Endodermal cell (in vitro differentiated cells): ENCODE measurements at regions not wholly inside any gene's neighbourhood (a gene's known extent, or its start where the extent isn't known, plus 50 kb on each side); places are given as distances from the start of the nearest gene placed in this dataset.
A peak's percentile ranks its signal among the peaks of the same experiment; 100 is the strongest.

Experiments
- DNase-seq: peaks from one replicate; pipeline ENCODE4 v3.0.0-alpha.2; 2017
- H3K27ac ChIP-seq: 2 replicates; pipeline ENCODE4 v1.5.1; 2013; ENCODE audit warnings: mild to moderate bottlenecking, low read depth, low read length, moderate library complexity
- H3K27me3 ChIP-seq: 2 replicates; pipeline ENCODE4 v1.6.1; 2013; ENCODE audit warnings: mild to moderate bottlenecking, low read length, moderate library complexity; ENCODE audit not compliant: insufficient read depth, control insufficient read depth, poor library complexity, severe bottlenecking
- H3K36me3 ChIP-seq: 2 replicates; pipeline ENCODE4 v1.7.0; 2013; ENCODE audit warnings: mild to moderate bottlenecking, low read length, moderate library complexity; ENCODE audit not compliant: control insufficient read depth, insufficient read depth
- H3K4me1 ChIP-seq: one replicate; pipeline ENCODE4 v1.7.0; 2013; ENCODE audit warnings: low read length; ENCODE audit not compliant: control insufficient read depth, insufficient read depth
- H3K4me3 ChIP-seq: 2 replicates; pipeline ENCODE4 v1.5.1; 2013; ENCODE audit warnings: mild to moderate bottlenecking, low read length, moderate library complexity
- H3K9ac ChIP-seq: 2 replicates; pipeline ENCODE4 v1.6.1; 2013; ENCODE audit warnings: mild to moderate bottlenecking, low read length, moderate library complexity; ENCODE audit not compliant: poor library complexity, severe bottlenecking; ENCODE audit errors: extremely low read depth
- H3K9me3 ChIP-seq: 2 replicates; pipeline ENCODE4 v1.6.1; 2013; ENCODE audit warnings: mild to moderate bottlenecking, low read length, moderate library complexity; ENCODE audit not compliant: control insufficient read depth
- H3K27ac Mint-ChIP-seq: 2 replicates; pipeline ENCODE4 v1.8.0; 2020; ENCODE audit warnings: mixed read lengths
- H3K27me3 Mint-ChIP-seq: 2 replicates; pipeline ENCODE4 v1.8.0; 2021; ENCODE audit warnings: mild to moderate bottlenecking, mixed read lengths; ENCODE audit not compliant: insufficient read depth
- H3K36me3 Mint-ChIP-seq: 2 replicates; pipeline ENCODE4 v1.8.0; 2020; ENCODE audit warnings: low read depth, mixed read lengths
- H3K4me1 Mint-ChIP-seq: 2 replicates; pipeline ENCODE4 v1.8.0; 2020; ENCODE audit warnings: mixed read lengths
- H3K4me3 Mint-ChIP-seq: 2 replicates; pipeline ENCODE4 v1.8.0; 2020; ENCODE audit warnings: mild to moderate bottlenecking, moderate library complexity, mixed read lengths
- H3K9me3 Mint-ChIP-seq: 2 replicates; pipeline ENCODE4 v1.8.0; 2020; ENCODE audit warnings: mild to moderate bottlenecking, mixed read lengths
- WGBS, 2 experiments: methylation state at CpG; one replicate each; pipeline versions ENCODE4 v1.1.5 to v1.1.7; 2013; ENCODE audit warnings: missing lambda C conversion rate in 2 of 2, mixed read lengths in 1 of 2; ENCODE audit not compliant: insufficient coverage in 1 of 2, insufficient read length in 1 of 2; 5-methylcytosine and 5-hydroxymethylcytosine counted together
- TF ChIP-seq, protein P1 (sequence below): fragments of 200-600 bp; sonication (generic); conservative IDR thresholded peaks from 2 replicates; pipeline ENCODE4 v1.5.0; 2021; ENCODE audit warnings: antibody characterized with exemption, mild to moderate bottlenecking

DNA sequence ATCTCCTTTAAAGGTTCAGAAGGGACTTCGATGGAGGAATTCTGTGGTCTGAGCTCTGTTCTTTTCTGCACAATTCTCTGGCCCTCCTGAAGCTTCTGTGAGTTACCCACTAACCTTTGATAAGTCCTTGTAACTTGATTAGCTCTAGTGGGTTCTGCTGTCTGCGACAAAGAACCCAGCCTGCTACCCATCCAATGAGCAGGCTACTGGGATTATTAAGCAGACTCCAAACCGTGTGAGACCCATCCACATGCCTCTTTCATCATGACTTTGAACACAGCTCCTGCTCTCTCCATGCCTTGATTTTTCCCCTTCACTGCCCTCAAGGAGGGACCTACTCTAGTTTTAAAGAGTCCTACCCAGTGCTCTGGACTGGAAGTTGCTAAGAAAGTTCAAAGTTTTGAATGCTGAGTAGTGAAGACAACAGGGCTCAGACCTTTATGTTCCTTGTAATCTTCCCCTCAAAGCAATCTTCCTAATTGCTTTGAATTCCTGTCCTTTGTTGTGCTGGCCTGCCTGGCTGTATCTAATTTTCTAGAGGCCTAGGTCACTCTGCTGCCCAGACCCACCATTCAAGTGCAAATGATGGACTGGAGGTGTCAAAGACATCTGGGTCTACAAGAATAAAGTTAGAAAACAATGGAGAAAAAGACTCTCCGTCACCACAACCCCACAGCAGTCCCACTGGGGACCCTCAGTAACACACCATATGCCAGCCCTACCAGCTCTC, 146.9 kb downstream of the RHOU start:
- Histone ChIP-seq H3K9ac (no peak overlapping the region), H3K27ac (peak overlapping the region; percentile 94), H3K9me3 (no peaks in the 10 kb centered on the region), H3K4me3 (no peak overlapping the region), H3K36me3 (no peaks in the 10 kb centered on the region), H3K4me1 (no peaks in the 10 kb centered on the region), H3K27me3 (no peaks in the 10 kb centered on the region)
- WGBS, 2 experiments, result 73 to 83% methylated on average over 3 to 4 of the region's 4 CpGs
- peak; percentile 61 for DNase-seq
- no peak overlapping the region for H3K4me3 Mint-ChIP-seq
- TF ChIP-seq, protein P1, sequence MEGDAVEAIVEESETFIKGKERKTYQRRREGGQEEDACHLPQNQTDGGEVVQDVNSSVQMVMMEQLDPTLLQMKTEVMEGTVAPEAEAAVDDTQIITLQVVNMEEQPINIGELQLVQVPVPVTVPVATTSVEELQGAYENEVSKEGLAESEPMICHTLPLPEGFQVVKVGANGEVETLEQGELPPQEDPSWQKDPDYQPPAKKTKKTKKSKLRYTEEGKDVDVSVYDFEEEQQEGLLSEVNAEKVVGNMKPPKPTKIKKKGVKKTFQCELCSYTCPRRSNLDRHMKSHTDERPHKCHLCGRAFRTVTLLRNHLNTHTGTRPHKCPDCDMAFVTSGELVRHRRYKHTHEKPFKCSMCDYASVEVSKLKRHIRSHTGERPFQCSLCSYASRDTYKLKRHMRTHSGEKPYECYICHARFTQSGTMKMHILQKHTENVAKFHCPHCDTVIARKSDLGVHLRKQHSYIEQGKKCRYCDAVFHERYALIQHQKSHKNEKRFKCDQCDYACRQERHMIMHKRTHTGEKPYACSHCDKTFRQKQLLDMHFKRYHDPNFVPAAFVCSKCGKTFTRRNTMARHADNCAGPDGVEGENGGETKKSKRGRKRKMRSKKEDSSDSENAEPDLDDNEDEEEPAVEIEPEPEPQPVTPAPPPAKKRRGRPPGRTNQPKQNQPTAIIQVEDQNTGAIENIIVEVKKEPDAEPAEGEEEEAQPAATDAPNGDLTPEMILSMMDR, result no peak
- no peaks in the 10 kb centered on the region for H3K36me3 Mint-ChIP-seq
- H3K4me1 Mint-ChIP-seq, result peaks cover 15% of the 10 kb centered on the region
- no peaks in the 10 kb centered on the region for H3K27me3 Mint-ChIP-seq
- H3K9me3 Mint-ChIP-seq, result peaks cover 15% of the 10 kb centered on the region
- H3K27ac Mint-ChIP-seq, result peak overlapping the region; percentile 55

DNA sequence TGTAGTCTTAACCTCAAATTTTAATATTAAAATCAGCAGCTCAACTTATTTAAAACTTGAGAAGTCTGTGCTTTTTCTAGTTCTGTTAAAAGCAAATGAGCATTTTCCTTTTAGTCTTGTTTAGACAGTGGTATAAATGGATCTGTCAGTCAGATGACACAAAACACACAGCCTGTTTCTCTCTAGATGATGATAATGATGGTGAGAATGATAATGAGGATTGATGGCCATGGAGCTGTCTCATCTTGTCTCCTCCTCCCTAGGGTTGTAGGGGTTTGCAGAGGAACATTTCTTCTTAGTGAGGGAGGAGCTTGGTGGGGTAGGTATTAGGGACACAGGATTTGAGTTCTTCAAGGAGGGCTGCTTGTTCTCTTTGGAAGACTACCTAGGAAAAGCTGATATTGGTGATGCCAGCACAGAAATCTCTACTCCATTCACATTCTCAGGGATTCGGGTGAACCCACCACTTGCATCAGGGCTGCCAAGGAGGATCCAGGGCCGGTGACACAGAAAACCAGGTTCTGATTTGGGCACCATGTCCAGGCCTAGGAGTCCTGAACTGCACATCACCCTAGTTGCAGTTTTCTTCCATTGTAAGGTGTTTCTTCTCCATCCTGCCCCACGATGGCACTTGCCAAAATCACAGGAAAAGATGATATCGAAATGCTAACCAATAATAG, 147.6 kb downstream of the RHOU start:
- H3K27me3 ChIP-seq, result no peaks in the 10 kb centered on the region
- WGBS, 2 experiments, result 92 to 100% methylated on average over 3 to 4 of the region's 4 CpGs

DNA sequence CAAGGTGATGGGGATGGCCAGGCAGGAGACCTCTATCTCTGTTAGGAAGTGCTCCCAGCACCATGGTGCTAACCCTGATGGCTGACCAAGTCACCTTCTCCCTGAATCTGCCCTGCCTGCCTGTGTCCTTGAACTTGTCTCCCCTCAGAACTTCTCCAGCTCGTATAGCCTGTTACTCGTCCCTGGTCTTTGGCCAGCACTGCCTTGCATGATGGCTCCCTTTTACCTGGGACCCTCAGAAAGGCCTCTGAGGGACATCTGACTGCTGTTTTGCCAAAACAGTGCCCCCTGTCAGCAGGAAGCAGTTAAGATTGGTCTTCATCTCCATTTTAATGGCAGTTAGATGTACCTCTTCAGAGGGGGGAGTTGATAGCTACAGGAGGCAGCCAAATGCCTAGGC, 148.3 kb downstream of the RHOU start:
- H3K4me3 Mint-ChIP-seq, result no peak overlapping the region

More for the DNA sequence above, 147.6 kb downstream of the RHOU start:
- Histone ChIP-seq H3K9ac (no peak overlapping the region), H3K27ac (peak overlapping the region; percentile 94), H3K9me3 (no peaks in the 10 kb centered on the region), H3K4me1 (no peaks in the 10 kb centered on the region), H3K4me3 (no peak overlapping the region), H3K36me3 (no peaks in the 10 kb centered on the region)
- peak; percentile 45 for DNase-seq
- peaks cover 15% of the 10 kb centered on the region for H3K4me1 Mint-ChIP-seq
- TF ChIP-seq, protein P1, result no peak
- no peaks in the 10 kb centered on the region for H3K36me3 Mint-ChIP-seq
- no peak overlapping the region for H3K4me3 Mint-ChIP-seq
- H3K9me3 Mint-ChIP-seq, result peaks cover 15% of the 10 kb centered on the region
- no peaks in the 10 kb centered on the region for H3K27me3 Mint-ChIP-seq
- no peak overlapping the region for H3K27ac Mint-ChIP-seq

More for the DNA sequence above, 148.3 kb downstream of the RHOU start:
- Mint-ChIP-seq H3K4me1 (peaks cover 15% of the 10 kb centered on the region), H3K27ac (no peak overlapping the region), H3K36me3 (no peaks in the 10 kb centered on the region), H3K27me3 (no peaks in the 10 kb centered on the region), H3K9me3 (peaks cover 15% of the 10 kb centered on the region)
- Histone ChIP-seq H3K27ac (no peak overlapping the region), H3K4me3 (no peak overlapping the region), H3K9me3 (no peaks in the 10 kb centered on the region), H3K4me1 (no peaks in the 10 kb centered on the region), H3K9ac (no peak overlapping the region), H3K36me3 (no peaks in the 10 kb centered on the region), H3K27me3 (no peaks in the 10 kb centered on the region)
- 91 to 95% methylated on average over 2 of the region's 2 CpGs for WGBS, 2 experiments
- peak; percentile 50 for DNase-seq
- TF ChIP-seq, protein P1, result peak; percentile 37
